Endothelial cell (in vitro differentiated cells): ENCODE measurements at regions not wholly inside any gene's neighbourhood (a gene's known extent, or its start where the extent isn't known, plus 50 kb on each side); places are given as distances from the start of the nearest gene placed in this dataset.

Experiments
- DNase-seq: peaks from one replicate; pipeline ENCODE4 v3.0.0; 2021; ENCODE audit warnings: low spot score
- H3K27ac Mint-ChIP-seq: one replicate; pipeline ENCODE4 v1.8.0; 2021; ENCODE audit warnings: mixed read lengths, inconsistent platforms; ENCODE audit not compliant: unreplicated experiment
- H3K27me3 Mint-ChIP-seq: one replicate; pipeline ENCODE4 v1.8.0; 2021; ENCODE audit warnings: mild to moderate bottlenecking, moderate library complexity, mixed read lengths, inconsistent platforms; ENCODE audit not compliant: unreplicated experiment
- H3K36me3 Mint-ChIP-seq: one replicate; pipeline ENCODE4 v1.8.0; 2021; ENCODE audit warnings: mild to moderate bottlenecking, low read depth, mixed read lengths, inconsistent platforms; ENCODE audit not compliant: unreplicated experiment
- H3K4me1 Mint-ChIP-seq: one replicate; pipeline ENCODE4 v1.8.0; 2021; ENCODE audit warnings: mild to moderate bottlenecking, mixed read lengths, inconsistent platforms; ENCODE audit not compliant: unreplicated experiment
- H3K4me3 Mint-ChIP-seq: one replicate; pipeline ENCODE4 v1.8.0; 2021; ENCODE audit warnings: mild to moderate bottlenecking, mixed read lengths, inconsistent platforms; ENCODE audit not compliant: unreplicated experiment
- H3K9me3 Mint-ChIP-seq: one replicate; pipeline ENCODE4 v1.8.0; 2021; ENCODE audit warnings: mixed read lengths, inconsistent platforms; ENCODE audit not compliant: unreplicated experiment
- CTCF ChIP-seq: fragments of 200-600 bp; sonication (generic); IDR thresholded peaks from one replicate; pipeline ENCODE4 v1.5.0; 2021; ENCODE audit warnings: antibody characterized with exemption; ENCODE audit not compliant: unreplicated experiment

- no peaks in the 10 kb centered on the region for H3K27me3 Mint-ChIP-seq
Measured at GRCh38 chr2:220450846-220451245, 823.4 kb downstream of the SLC4A3 start.

GRCh38 chr2:220451438-220451837 is 824.0 kb downstream of the SLC4A3 start:
- no peaks in the 10 kb centered on the region for H3K4me1 Mint-ChIP-seq
- DNase-seq: no peak
- H3K27me3 Mint-ChIP-seq: peaks cover 2% of the 10 kb centered on the region
- H3K27ac Mint-ChIP-seq: no peak overlapping the region
- H3K9me3 Mint-ChIP-seq: no peaks in the 10 kb centered on the region
- H3K36me3 Mint-ChIP-seq: no peaks in the 10 kb centered on the region
- H3K4me3 Mint-ChIP-seq: no peak overlapping the region
- TF ChIP-seq CTCF: no peak

More at GRCh38 chr2:220450846-220451245, 823.4 kb downstream of the SLC4A3 start:
- TF ChIP-seq CTCF: no peak
- no peaks in the 10 kb centered on the region for H3K36me3 Mint-ChIP-seq
- no peak overlapping the region for H3K4me3 Mint-ChIP-seq
- no peak for DNase-seq
- H3K9me3 Mint-ChIP-seq: no peaks in the 10 kb centered on the region
- H3K4me1 Mint-ChIP-seq: no peaks in the 10 kb centered on the region
- no peak overlapping the region for H3K27ac Mint-ChIP-seq

- no peaks in the 10 kb centered on the region for H3K9me3 Mint-ChIP-seq
- H3K36me3 Mint-ChIP-seq: no peaks in the 10 kb centered on the region
- H3K4me1 Mint-ChIP-seq: no peaks in the 10 kb centered on the region
- H3K4me3 Mint-ChIP-seq: no peak overlapping the region
- peaks cover 2% of the 10 kb centered on the region for H3K27me3 Mint-ChIP-seq
- no peak for DNase-seq
- H3K27ac Mint-ChIP-seq: no peak overlapping the region
- TF ChIP-seq CTCF: no peak
Measured at GRCh38 chr2:220452561-220452960, 825.1 kb downstream of the SLC4A3 start.

- H3K27me3 Mint-ChIP-seq: peaks cover 2% of the 10 kb centered on the region
- no peaks in the 10 kb centered on the region for H3K36me3 Mint-ChIP-seq
- DNase-seq: no peak
- no peak for TF ChIP-seq CTCF
- H3K4me3 Mint-ChIP-seq: no peak overlapping the region
- peaks cover under 1% of the 10 kb centered on the region for H3K4me1 Mint-ChIP-seq
- no peak overlapping the region for H3K27ac Mint-ChIP-seq
- no peaks in the 10 kb centered on the region for H3K9me3 Mint-ChIP-seq
Measured at GRCh38 chr2:220455351-220455990, 828.0 kb downstream of the SLC4A3 start.

- H3K9me3 Mint-ChIP-seq: no peaks in the 10 kb centered on the region
- H3K27ac Mint-ChIP-seq: no peak overlapping the region
- no peaks in the 10 kb centered on the region for H3K36me3 Mint-ChIP-seq
- H3K4me3 Mint-ChIP-seq: no peak overlapping the region
- no peak for TF ChIP-seq CTCF
- no peak for DNase-seq
- H3K4me1 Mint-ChIP-seq: peaks cover 7% of the 10 kb centered on the region
- H3K27me3 Mint-ChIP-seq: peaks cover 2% of the 10 kb centered on the region
Measured at GRCh38 chr2:220458051-220458450, 830.6 kb downstream of the SLC4A3 start.
